Activated CD4-positive, alpha-beta memory T cell treated with anti-CD3 and anti-CD28 coated beads, Interleukin-2, amount 10 ng/mL, durations not matched to agents 7 days and 5 days (primary cell): ENCODE measurements at regions not wholly inside any gene's neighbourhood (a gene's known extent, or its start where the extent isn't known, plus 50 kb on each side); places are given as distances from the start of the nearest gene placed in this dataset.

Source experiments
- CTCF ChIA-PET: fragments of 350-600 bp; sonication (Branson Sonifier 250); formaldehyde crosslinking; loops from one replicate; lab custom pipeline; 2021; ENCODE audit warnings: antibody characterized with exemption, inconsistent platforms; lab: Charles Lee
- POLR2A ChIA-PET: fragments of 350-600 bp; sonication (Branson Sonifier 250); formaldehyde crosslinking; loops from one replicate; lab custom pipeline; 2021; ENCODE audit warnings: antibody characterized with exemption; lab: Charles Lee
- DNase-seq: peaks from one replicate; pipeline ENCODE4 v3.0.0-alpha.2; 2020
- H3K27ac Mint-ChIP-seq: one replicate; pipeline ENCODE4 v1.8.0; 2021; ENCODE audit warnings: mild to moderate bottlenecking, mixed read lengths
- H3K27me3 Mint-ChIP-seq: one replicate; pipeline ENCODE4 v1.8.0; 2021; ENCODE audit warnings: mixed read lengths
- H3K36me3 Mint-ChIP-seq: one replicate; pipeline ENCODE4 v1.8.0; 2021; ENCODE audit warnings: low read depth, mixed read lengths
- H3K4me1 Mint-ChIP-seq: one replicate; pipeline ENCODE4 v1.8.0; 2021; ENCODE audit warnings: mixed read lengths
- H3K4me3 Mint-ChIP-seq: one replicate; pipeline ENCODE4 v1.8.0; 2021; ENCODE audit warnings: mild to moderate bottlenecking, mixed read lengths
- H3K9me3 Mint-ChIP-seq: one replicate; pipeline ENCODE4 v1.8.0; 2021; ENCODE audit warnings: mixed read lengths

DNA sequence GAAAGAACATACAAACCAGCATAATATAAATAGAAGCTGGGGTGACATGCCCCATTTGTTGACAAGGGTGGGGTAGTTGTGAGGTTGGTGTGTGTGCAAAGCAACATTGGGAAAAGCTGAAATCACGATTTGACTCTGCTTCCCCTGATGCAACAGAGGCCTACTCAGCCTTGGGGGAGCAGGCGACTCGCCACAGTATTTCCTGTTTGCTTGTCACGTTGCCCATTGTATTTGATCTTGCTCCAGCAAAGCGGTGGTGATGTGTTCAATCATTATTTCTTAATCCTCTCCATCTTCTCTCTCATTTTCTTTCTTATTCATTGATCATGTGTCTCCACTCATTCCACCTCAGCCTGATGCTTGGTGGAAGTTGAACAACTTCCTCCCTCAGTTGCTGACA lies 165.8 kb upstream of the CITED2 start:
- POLR2A ChIA-PET, result interaction anchor here (0.7 to 2.1 kb wide), 5 partner anchors 9 to 403 kb away, joined by 3 to 35 read pairs (median 4); partner anchors contain the start of gene CITED2

DNA sequence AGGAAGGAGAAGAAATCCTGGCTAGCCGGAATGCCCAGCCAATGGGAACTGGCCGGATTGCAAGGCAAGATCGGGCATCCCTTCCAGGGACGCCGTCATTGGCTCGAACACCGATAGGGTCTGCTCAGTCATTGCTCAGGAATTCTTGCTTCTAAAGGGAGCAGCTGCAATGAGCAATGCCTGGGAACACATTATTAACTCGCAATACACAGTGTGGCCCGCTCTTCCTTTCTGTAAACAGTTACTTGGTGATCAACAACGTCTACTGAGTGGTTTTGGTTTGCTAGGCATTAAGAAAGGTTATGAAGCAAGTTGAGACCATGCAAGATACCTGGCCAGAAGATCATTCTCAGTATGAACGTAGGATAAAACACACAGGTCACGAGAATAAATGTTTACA lies 165.4 kb upstream of the CITED2 start:
- ChIA-PET POLR2A (interaction anchor here (0.7 to 2.1 kb wide), 5 partner anchors 9 to 402 kb away, joined by 3 to 35 read pairs (median 4); partner anchors contain the start of gene CITED2), CTCF (interaction anchor here (1.2 to 2.6 kb wide), 3 partner anchors 9 to 167 kb away, joined by 3 to 11 read pairs (median 8); partner anchors contain the start of gene CITED2)
- Mint-ChIP-seq H3K27me3 (no peaks in the 10 kb centered on the region), H3K9me3 (peaks cover 6% of the 10 kb centered on the region), H3K27ac (peak overlapping the region; percentile 97), H3K4me1 (peaks cover 80% of the 10 kb centered on the region), H3K36me3 (peaks cover 14% of the 10 kb centered on the region), H3K4me3 (peak overlapping the region; percentile 51)
- no peak for DNase-seq

More for the DNA sequence above, 165.8 kb upstream of the CITED2 start:
- Mint-ChIP-seq H3K4me1 (peaks cover 82% of the 10 kb centered on the region), H3K36me3 (peaks cover 14% of the 10 kb centered on the region), H3K4me3 (peak overlapping the region; percentile 51), H3K27ac (peak overlapping the region; percentile 97), H3K27me3 (no peaks in the 10 kb centered on the region), H3K9me3 (peaks cover 8% of the 10 kb centered on the region)
- CTCF ChIA-PET, result interaction anchor here (1.2 to 2.6 kb wide), 3 partner anchors 9 to 167 kb away, joined by 3 to 11 read pairs (median 8); partner anchors contain the start of gene CITED2
- peak; percentile 78 for DNase-seq

- H3K4me3 Mint-ChIP-seq, result no peak overlapping the region
Observed at GRCh38 chr6:139538366-139538765, 163.9 kb upstream of the CITED2 start.

GRCh38 chr6:139536751-139537617 lies 162.5 kb upstream of the CITED2 start:
- Mint-ChIP-seq H3K36me3 (peaks cover 6% of the 10 kb centered on the region), H3K4me1 (peaks cover 77% of the 10 kb centered on the region), H3K4me3 (no peak overlapping the region), H3K27me3 (no peaks in the 10 kb centered on the region), H3K9me3 (peaks cover 2% of the 10 kb centered on the region), H3K27ac (no peak overlapping the region)
- ChIA-PET CTCF (no interaction called here), POLR2A (interaction anchor here (4.9 kb wide), 1 partner anchor 163 kb away, joined by 75 read pairs; the partner anchor contains the start of gene CITED2)
- DNase-seq, result no peak

More at GRCh38 chr6:139538366-139538765, 163.9 kb upstream of the CITED2 start:
- POLR2A ChIA-PET, result interaction anchor here (4.9 kb wide), 1 partner anchor 164 kb away, joined by 75 read pairs; the partner anchor contains the start of gene CITED2
- no peaks in the 10 kb centered on the region for H3K27me3 Mint-ChIP-seq
- H3K36me3 Mint-ChIP-seq, result peaks cover 14% of the 10 kb centered on the region
- CTCF ChIA-PET, result interaction anchor here (1.0 kb wide), 1 partner anchor 281 kb away, joined by 3 read pairs; no protein-coding TSS in a partner anchor
- peak overlapping the region; percentile 44 for H3K27ac Mint-ChIP-seq
- DNase-seq, result no peak
- peaks cover 82% of the 10 kb centered on the region for H3K4me1 Mint-ChIP-seq
- H3K9me3 Mint-ChIP-seq, result peaks cover 2% of the 10 kb centered on the region

- peak overlapping the region; percentile 67 for H3K4me3 Mint-ChIP-seq
- peaks cover 76% of the 10 kb centered on the region for H3K4me1 Mint-ChIP-seq
- peaks cover 2% of the 10 kb centered on the region for H3K36me3 Mint-ChIP-seq
- peaks cover 2% of the 10 kb centered on the region for H3K9me3 Mint-ChIP-seq
- ChIA-PET POLR2A (interaction anchor here (1.0 to 4.9 kb wide), 7 partner anchors 11 to 506 kb away, joined by 3 to 75 read pairs (median 4); partner anchors contain the start of genes ABRACL, CITED2 and TXLNB), CTCF (interaction anchor here (1.1 to 2.7 kb wide), 2 partner anchors 160 to 165 kb away, joined by 3 to 16 read pairs; partner anchors contain the start of gene CITED2)
- DNase-seq, result peak; percentile 40
- H3K27me3 Mint-ChIP-seq, result no peaks in the 10 kb centered on the region
- peak overlapping the region; percentile 99 for H3K27ac Mint-ChIP-seq
Observed at GRCh38 chr6:139534472-139535115, 160.1 kb upstream of the CITED2 start.

GRCh38 chr6:139533573-139534471 lies 159.4 kb upstream of the CITED2 start:
- ChIA-PET CTCF (interaction anchor here (1.1 to 2.7 kb wide), 2 partner anchors 159 to 164 kb away, joined by 3 to 16 read pairs; partner anchors contain the start of gene CITED2), POLR2A (interaction anchor here (1.0 to 4.9 kb wide), 7 partner anchors 11 to 505 kb away, joined by 3 to 75 read pairs (median 4); partner anchors contain the start of genes ABRACL, CITED2 and TXLNB)
- H3K4me3 Mint-ChIP-seq, result peak overlapping the region; percentile 17
- peaks cover 2% of the 10 kb centered on the region for H3K9me3 Mint-ChIP-seq
- no peaks in the 10 kb centered on the region for H3K27me3 Mint-ChIP-seq
- peaks cover 74% of the 10 kb centered on the region for H3K4me1 Mint-ChIP-seq
- DNase-seq, result peak; percentile 19
- peak overlapping the region; percentile 99 for H3K27ac Mint-ChIP-seq
- H3K36me3 Mint-ChIP-seq, result peaks cover 6% of the 10 kb centered on the region

GRCh38 chr6:139533171-139533570 lies 158.7 kb upstream of the CITED2 start:
- H3K27ac Mint-ChIP-seq, result peak overlapping the region; percentile 99
- H3K27me3 Mint-ChIP-seq, result no peaks in the 10 kb centered on the region
- no peak for DNase-seq
- peaks cover 6% of the 10 kb centered on the region for H3K36me3 Mint-ChIP-seq
- CTCF ChIA-PET, result no interaction called here
- peaks cover 73% of the 10 kb centered on the region for H3K4me1 Mint-ChIP-seq
- peaks cover 2% of the 10 kb centered on the region for H3K9me3 Mint-ChIP-seq
- POLR2A ChIA-PET, result no interaction called here
- H3K4me3 Mint-ChIP-seq, result no peak overlapping the region

GRCh38 chr6:139531148-139532115 lies 157.0 kb upstream of the CITED2 start:
- peak overlapping the region; percentile 70 for H3K4me3 Mint-ChIP-seq
- peak; percentile 78 for DNase-seq
- POLR2A ChIA-PET, result interaction anchor here (0.6 to 2.1 kb wide), 23 partner anchors 9 to 758 kb away, joined by 3 to 101 read pairs (median 4); partner anchors contain the start of genes CCDC28A, CITED2 and TXLNB
- H3K27ac Mint-ChIP-seq, result peak overlapping the region; percentile 99
- CTCF ChIA-PET, result interaction anchor here (0.5 to 2.4 kb wide), 8 partner anchors 9 to 167 kb away, joined by 3 to 30 read pairs (median 4); partner anchors contain the start of gene CITED2
- H3K9me3 Mint-ChIP-seq, result peaks cover 7% of the 10 kb centered on the region
- no peaks in the 10 kb centered on the region for H3K27me3 Mint-ChIP-seq
- H3K36me3 Mint-ChIP-seq, result peaks cover 6% of the 10 kb centered on the region
- peaks cover 65% of the 10 kb centered on the region for H3K4me1 Mint-ChIP-seq

DNA sequence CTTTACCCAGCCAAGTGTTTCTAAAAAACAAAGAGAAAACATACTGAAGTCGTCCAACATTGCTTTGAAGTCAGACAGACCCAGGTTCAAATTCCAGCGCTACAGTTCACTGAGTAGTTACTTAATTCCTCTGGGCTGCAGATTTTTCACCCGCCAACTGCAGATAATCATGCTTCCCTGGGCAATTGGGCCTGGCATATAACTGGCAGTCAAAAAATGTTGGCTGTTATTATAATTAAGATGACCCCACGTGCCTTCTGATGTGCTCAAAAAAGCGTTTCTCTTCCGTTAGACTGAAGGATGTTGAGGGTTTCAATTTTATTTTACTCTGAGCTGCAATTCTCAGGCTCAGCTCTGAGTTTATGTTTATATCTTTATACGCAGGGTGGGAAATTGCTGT lies 156.1 kb upstream of the CITED2 start:
- peak overlapping the region; percentile 70 for H3K4me3 Mint-ChIP-seq

DNA sequence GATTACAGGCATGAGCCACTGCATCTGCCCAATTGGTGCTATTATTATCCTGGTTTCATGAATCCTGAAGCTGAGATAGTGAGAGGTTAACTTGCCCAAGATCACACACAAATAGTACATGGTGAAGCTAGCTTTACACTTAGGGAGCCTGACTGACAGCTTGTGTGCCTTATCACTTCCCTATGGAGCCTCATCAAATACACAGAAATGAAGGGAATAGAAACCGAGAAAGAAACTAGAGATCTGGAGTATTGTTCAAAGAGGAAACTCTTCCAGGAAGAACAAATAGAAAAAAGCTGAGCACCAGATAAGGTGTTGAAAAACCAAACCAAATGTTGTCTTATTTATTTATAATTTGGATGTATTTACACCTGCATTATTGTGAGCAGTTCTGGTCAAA lies 155.0 kb upstream of the CITED2 start:
- H3K36me3 Mint-ChIP-seq, result peaks cover 6% of the 10 kb centered on the region
- H3K4me3 Mint-ChIP-seq, result no peak overlapping the region
- peak overlapping the region; percentile 73 for H3K27ac Mint-ChIP-seq
- ChIA-PET POLR2A (interaction anchor here (1.5 kb wide), 1 partner anchor 155 kb away, joined by 9 read pairs; the partner anchor contains the start of gene CITED2), CTCF (interaction anchor here (1.0 kb wide), 1 partner anchor 154 kb away, joined by 4 read pairs; the partner anchor contains the start of gene CITED2)
- no peak for DNase-seq
- H3K27me3 Mint-ChIP-seq, result no peaks in the 10 kb centered on the region
- peaks cover 7% of the 10 kb centered on the region for H3K9me3 Mint-ChIP-seq
- H3K4me1 Mint-ChIP-seq, result peaks cover 48% of the 10 kb centered on the region

More for the DNA sequence above, 156.1 kb upstream of the CITED2 start:
- Mint-ChIP-seq H3K27me3 (no peaks in the 10 kb centered on the region), H3K4me1 (peaks cover 56% of the 10 kb centered on the region), H3K36me3 (peaks cover 6% of the 10 kb centered on the region), H3K27ac (peak overlapping the region; percentile 99), H3K9me3 (peaks cover 7% of the 10 kb centered on the region)
- POLR2A ChIA-PET, result interaction anchor here (0.6 to 2.1 kb wide), 22 partner anchors 10 to 757 kb away, joined by 3 to 101 read pairs (median 4); partner anchors contain the start of genes CCDC28A, CITED2 and TXLNB
- CTCF ChIA-PET, result interaction anchor here (0.6 to 2.4 kb wide), 5 partner anchors 10 to 161 kb away, joined by 3 to 30 read pairs (median 4); partner anchors contain the start of gene CITED2
- no peak for DNase-seq
